Activated CD4-positive, alpha-beta memory T cell treated with anti-CD3 and anti-CD28 coated beads, Interleukin-2, amount 10 ng/mL, durations not matched to agents 7 days and 5 days (primary cell): ENCODE measurements at regions not wholly inside any gene's neighbourhood (a gene's known extent, or its start where the extent isn't known, plus 50 kb on each side); places are given as distances from the start of the nearest gene placed in this dataset.
"Not testable (repeated sequence)": the region's sequence is repeated elsewhere in the genome, so short reads cannot be mapped to it uniquely, and the experiment has no call there.

Experiments
- CTCF ChIA-PET: fragments of 350-600 bp; sonication (Branson Sonifier 250); formaldehyde crosslinking; loops from one replicate; lab custom pipeline; 2021; ENCODE audit warnings: antibody characterized with exemption, inconsistent platforms; lab: Charles Lee
- POLR2A ChIA-PET: fragments of 350-600 bp; sonication (Branson Sonifier 250); formaldehyde crosslinking; loops from one replicate; lab custom pipeline; 2021; ENCODE audit warnings: antibody characterized with exemption; lab: Charles Lee
- DNase-seq: peaks from one replicate; pipeline ENCODE4 v3.0.0-alpha.2; 2020
- H3K27ac Mint-ChIP-seq: one replicate; pipeline ENCODE4 v1.8.0; 2021; ENCODE audit warnings: mild to moderate bottlenecking, mixed read lengths
- H3K27me3 Mint-ChIP-seq: one replicate; pipeline ENCODE4 v1.8.0; 2021; ENCODE audit warnings: mixed read lengths
- H3K36me3 Mint-ChIP-seq: one replicate; pipeline ENCODE4 v1.8.0; 2021; ENCODE audit warnings: low read depth, mixed read lengths
- H3K4me1 Mint-ChIP-seq: one replicate; pipeline ENCODE4 v1.8.0; 2021; ENCODE audit warnings: mixed read lengths
- H3K4me3 Mint-ChIP-seq: one replicate; pipeline ENCODE4 v1.8.0; 2021; ENCODE audit warnings: mild to moderate bottlenecking, mixed read lengths
- H3K9me3 Mint-ChIP-seq: one replicate; pipeline ENCODE4 v1.8.0; 2021; ENCODE audit warnings: mixed read lengths

DNA sequence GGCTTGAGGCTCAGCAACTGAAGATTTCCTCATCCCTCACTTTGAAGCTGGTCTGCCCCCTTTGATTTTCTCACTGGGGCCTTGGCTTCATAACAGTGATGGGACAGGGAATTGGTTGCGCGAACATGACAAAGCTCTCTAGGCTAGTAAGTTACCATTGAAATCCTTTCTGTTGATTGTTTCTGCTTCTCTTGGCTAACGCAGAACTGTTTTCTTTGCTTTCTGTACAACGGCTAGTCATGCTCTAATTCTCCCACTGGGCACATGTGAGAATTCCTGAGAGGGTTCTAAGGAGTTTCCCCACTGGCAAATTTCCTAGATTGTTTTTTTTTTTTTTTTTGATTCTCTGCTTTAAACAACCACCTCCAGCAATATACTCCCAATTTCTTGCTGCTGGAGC, 738.6 kb downstream of the PCDH7 start:
- no peak for DNase-seq
- POLR2A ChIA-PET = no interaction called here

DNA sequence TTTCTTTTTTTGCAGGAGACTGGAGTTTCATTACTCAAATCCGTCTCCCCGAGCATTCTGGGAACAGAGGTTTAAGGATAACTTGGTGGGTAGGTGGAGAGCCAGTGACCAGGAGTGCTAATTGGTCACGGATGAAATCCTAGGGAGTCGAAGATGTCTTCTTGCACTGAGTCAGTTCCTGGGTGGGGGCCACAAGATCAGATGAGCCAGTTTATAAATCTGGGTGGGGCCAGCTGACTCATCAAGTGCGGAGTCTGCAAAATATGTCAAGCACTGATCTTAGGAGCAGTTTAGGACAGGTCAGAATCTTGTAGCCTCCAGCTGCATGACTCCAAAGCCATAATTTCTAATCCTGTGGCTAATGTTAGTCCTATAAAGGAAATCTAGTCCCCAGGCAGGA, 741.3 kb downstream of the PCDH7 start:
- no peaks in the 10 kb centered on the region for H3K27me3 Mint-ChIP-seq
- H3K9me3 Mint-ChIP-seq = peaks cover 8% of the 10 kb centered on the region
- H3K36me3 Mint-ChIP-seq = no peaks in the 10 kb centered on the region
- POLR2A ChIA-PET = no interaction called here
- no peak for DNase-seq
- CTCF ChIA-PET = no interaction called here
- H3K27ac Mint-ChIP-seq = no peak overlapping the region
- no peak overlapping the region for H3K4me3 Mint-ChIP-seq
- H3K4me1 Mint-ChIP-seq = no peaks in the 10 kb centered on the region

More for the DNA sequence above, 738.6 kb downstream of the PCDH7 start:
- H3K4me3 Mint-ChIP-seq = no peak overlapping the region
- no peaks in the 10 kb centered on the region for H3K36me3 Mint-ChIP-seq
- H3K4me1 Mint-ChIP-seq = no peaks in the 10 kb centered on the region
- peaks cover 14% of the 10 kb centered on the region for H3K9me3 Mint-ChIP-seq
- no peak overlapping the region for H3K27ac Mint-ChIP-seq
- H3K27me3 Mint-ChIP-seq = no peaks in the 10 kb centered on the region
- CTCF ChIA-PET = interaction anchor here (0.7 kb wide), 1 partner anchor 15 kb away, joined by 3 read pairs; no protein-coding TSS in a partner anchor

DNA sequence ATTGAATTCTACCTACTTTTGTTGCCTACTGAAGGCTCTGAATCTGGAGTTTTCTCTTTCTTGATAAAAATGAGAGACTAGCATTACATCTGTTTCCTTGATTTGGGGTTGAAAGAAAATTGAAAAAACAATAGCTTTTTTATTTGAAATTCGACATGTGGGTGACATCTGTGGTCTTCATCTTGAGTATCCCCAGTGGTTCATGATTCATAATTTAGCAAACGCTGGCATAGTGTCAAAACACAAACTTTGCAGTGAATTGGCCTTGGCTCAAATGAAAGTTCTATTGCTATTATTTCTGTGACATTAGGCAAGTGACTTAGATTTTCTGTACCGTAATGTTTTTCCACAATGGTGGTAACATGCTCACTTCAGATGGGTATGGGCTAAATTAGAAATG, 747.6 kb downstream of the PCDH7 start:
- Mint-ChIP-seq H3K4me1 (no peaks in the 10 kb centered on the region), H3K36me3 (no peaks in the 10 kb centered on the region), H3K27me3 (no peaks in the 10 kb centered on the region), H3K27ac (no peak overlapping the region), H3K4me3 (no peak overlapping the region), H3K9me3 (peaks cover 5% of the 10 kb centered on the region)
- no peak for DNase-seq
- CTCF ChIA-PET = no interaction called here
- POLR2A ChIA-PET = no interaction called here

DNA sequence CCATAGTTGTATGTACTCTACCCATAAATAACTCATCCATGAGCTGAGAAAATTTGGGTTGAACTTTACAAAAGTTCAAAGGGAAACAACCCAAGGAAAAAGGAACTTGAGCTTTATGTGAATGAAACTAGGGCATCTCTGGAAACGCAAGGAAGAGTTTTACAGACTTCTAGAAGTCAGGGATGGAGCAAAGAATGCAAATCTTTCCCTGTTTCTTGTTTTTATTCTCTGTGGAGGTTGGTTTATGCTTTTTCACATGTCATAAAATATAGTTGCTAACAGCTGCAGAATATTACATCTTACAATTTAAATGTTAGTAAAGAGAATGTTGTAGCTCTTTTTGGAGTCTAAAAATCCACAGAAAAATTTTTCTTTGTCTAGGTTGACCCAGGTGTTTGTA, 754.1 kb downstream of the PCDH7 start:
- H3K36me3 Mint-ChIP-seq = no peaks in the 10 kb centered on the region
- POLR2A ChIA-PET = no interaction called here

DNA sequence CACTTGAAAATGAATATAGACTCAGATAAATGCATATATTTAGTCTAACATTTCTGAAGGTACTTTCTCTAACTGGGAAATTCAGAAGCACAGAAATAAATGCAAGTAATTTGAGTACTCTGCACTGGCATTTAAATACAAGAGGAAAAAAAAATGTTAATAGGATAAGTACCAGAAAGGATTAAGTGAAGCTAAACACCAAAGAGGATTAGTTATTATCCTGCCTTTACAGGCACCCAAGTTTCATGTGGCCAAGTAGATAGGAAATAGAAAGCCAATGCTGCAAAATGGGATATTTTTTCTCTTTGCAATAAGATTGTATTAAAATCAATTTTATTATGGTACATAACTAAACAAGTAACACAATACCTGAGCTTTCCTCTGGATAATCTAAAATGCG, 762.5 kb downstream of the PCDH7 start:
- Mint-ChIP-seq H3K27me3 (no peaks in the 10 kb centered on the region), H3K4me1 (no peaks in the 10 kb centered on the region), H3K4me3 (no peak overlapping the region), H3K27ac (no peak overlapping the region), H3K36me3 (no peaks in the 10 kb centered on the region), H3K9me3 (peaks cover 6% of the 10 kb centered on the region)
- POLR2A ChIA-PET = no interaction called here
- CTCF ChIA-PET = no interaction called here
- no peak for DNase-seq

More for the DNA sequence above, 754.1 kb downstream of the PCDH7 start:
- no peak for DNase-seq
- H3K27me3 Mint-ChIP-seq = no peaks in the 10 kb centered on the region
- H3K27ac Mint-ChIP-seq = no peak overlapping the region
- no peaks in the 10 kb centered on the region for H3K4me1 Mint-ChIP-seq
- peaks cover 8% of the 10 kb centered on the region for H3K9me3 Mint-ChIP-seq
- CTCF ChIA-PET = interaction anchor here (0.6 kb wide), 1 partner anchor 15 kb away, joined by 3 read pairs; no protein-coding TSS in a partner anchor
- H3K4me3 Mint-ChIP-seq = no peak overlapping the region

DNA sequence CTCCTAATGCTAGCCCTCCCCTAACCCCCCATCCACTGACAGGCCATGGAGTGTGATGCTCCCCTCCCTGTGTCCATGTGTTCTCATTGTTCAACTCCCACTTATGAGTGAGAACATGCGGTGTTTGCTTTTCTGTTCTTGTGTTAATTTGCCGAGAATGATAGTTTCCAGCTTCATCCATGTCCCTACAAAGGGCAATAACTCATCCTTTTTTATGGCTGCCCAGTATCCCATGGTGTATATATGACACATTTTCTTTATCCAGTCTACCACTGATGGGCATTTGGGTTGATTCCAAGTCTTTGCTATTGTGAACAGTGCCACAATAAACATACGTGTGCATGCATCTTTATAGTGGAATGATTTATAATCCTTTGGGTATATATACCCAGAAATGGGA, 779.0 kb downstream of the PCDH7 start:
- H3K4me3 Mint-ChIP-seq, H3K27me3 Mint-ChIP-seq, H3K9me3 Mint-ChIP-seq, H3K27ac Mint-ChIP-seq, DNase-seq, H3K36me3 Mint-ChIP-seq, H3K4me1 Mint-ChIP-seq, POLR2A ChIA-PET, CTCF ChIA-PET: not testable (repeated sequence)

DNA sequence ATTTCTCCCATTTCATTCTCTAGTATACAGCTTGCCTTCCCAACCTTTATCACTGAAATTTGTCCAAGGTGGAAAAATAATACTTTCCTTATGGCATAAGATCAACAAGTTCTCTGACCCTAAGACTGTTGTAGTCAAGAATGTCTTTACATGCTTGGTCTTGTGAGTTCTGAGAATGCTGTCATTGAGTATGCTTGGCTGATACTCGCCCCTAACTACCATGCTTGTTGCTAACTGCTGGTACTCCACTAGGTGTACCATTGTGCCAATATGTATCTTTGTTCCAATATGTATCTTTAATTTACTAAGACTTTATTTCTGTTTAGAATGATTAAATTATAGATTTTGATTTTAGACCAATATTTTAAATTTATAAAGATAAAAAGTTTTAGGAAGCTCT, 796.4 kb downstream of the PCDH7 start:
- ChIA-PET POLR2A (no interaction called here), CTCF (no interaction called here)
- Mint-ChIP-seq H3K27me3 (no peaks in the 10 kb centered on the region), H3K4me1 (no peaks in the 10 kb centered on the region), H3K9me3 (no peaks in the 10 kb centered on the region), H3K36me3 (no peaks in the 10 kb centered on the region), H3K27ac (no peak overlapping the region), H3K4me3 (no peak overlapping the region)
- no peak for DNase-seq

DNA sequence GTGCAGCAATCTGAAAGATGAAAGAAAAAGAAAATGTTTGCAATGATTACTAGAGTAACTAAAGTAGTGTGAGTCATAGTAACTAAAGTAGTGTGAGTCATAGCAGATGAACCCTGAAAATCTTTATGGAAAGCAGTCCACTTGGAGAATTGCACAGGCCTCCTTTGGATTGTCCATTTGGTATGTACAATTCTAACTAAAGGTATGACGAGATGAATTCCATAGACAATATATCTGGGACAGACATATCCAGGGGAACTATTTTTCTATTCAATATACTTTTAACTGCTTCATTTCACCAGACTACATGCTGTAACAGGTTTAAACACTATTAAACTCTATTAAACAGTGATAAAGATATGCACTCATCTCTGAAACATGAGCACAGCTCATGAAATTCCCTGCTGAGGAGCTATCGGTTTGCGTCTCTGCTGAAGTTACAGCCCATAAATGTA, 798.7 kb downstream of the PCDH7 start:
- H3K9me3 Mint-ChIP-seq = peaks cover 3% of the 10 kb centered on the region
- H3K27me3 Mint-ChIP-seq = no peaks in the 10 kb centered on the region
- H3K27ac Mint-ChIP-seq = no peak overlapping the region
- no peaks in the 10 kb centered on the region for H3K36me3 Mint-ChIP-seq
- DNase-seq = no peak
- ChIA-PET CTCF (no interaction called here), POLR2A (no interaction called here)
- no peak overlapping the region for H3K4me3 Mint-ChIP-seq
- no peaks in the 10 kb centered on the region for H3K4me1 Mint-ChIP-seq

DNA sequence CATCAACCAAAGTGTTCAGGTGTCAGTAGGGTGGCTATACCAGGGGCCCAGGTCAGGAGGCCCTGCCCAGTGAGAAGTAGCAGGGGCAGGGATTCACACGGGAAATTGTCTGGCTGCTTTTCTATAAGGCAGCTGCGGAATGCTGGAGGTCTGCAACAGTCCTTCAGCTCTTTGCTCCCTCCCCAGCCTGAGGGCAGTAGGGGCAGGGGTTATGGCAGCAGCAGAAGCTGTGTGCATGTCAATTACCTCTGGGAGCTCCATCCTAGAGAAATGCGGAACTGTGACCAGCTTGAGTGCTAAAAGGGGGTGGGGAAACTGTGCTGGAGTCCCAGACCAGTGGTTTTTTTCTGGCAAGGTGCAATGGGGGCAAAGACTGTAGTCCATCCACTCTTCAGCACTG, 810.4 kb downstream of the PCDH7 start:
- Mint-ChIP-seq H3K36me3 (no peaks in the 10 kb centered on the region), H3K9me3 (peaks cover 12% of the 10 kb centered on the region), H3K4me1 (no peaks in the 10 kb centered on the region), H3K27me3 (no peaks in the 10 kb centered on the region), H3K27ac (no peak overlapping the region), H3K4me3 (no peak overlapping the region)
- DNase-seq = no peak
- ChIA-PET POLR2A (no interaction called here), CTCF (no interaction called here)

DNA sequence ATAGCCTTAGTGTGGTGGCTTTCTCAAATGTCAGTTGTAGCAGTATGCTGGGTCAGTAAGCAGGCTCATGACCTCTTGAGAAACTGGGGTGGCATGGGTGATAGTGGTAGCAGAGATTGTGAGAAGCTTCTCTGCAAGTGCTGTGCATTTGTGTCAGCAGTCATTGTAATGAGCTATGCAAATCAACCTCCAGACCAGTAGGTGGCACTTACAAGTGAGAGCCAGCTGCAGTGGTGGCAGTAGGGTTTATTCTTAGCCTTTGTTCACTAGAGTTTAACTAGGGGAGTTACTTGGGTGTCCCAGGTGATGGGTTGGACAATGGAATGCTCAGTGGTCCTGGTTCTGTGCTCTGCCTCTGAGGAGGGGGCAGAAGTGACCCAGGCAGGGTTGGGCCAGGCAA, 818.7 kb downstream of the PCDH7 start:
- DNase-seq = no peak
- ChIA-PET CTCF (no interaction called here), POLR2A (no interaction called here)
- Mint-ChIP-seq H3K36me3 (no peaks in the 10 kb centered on the region), H3K27ac (no peak overlapping the region), H3K9me3 (peaks cover 9% of the 10 kb centered on the region), H3K4me3 (no peak overlapping the region), H3K4me1 (no peaks in the 10 kb centered on the region), H3K27me3 (no peaks in the 10 kb centered on the region)

DNA sequence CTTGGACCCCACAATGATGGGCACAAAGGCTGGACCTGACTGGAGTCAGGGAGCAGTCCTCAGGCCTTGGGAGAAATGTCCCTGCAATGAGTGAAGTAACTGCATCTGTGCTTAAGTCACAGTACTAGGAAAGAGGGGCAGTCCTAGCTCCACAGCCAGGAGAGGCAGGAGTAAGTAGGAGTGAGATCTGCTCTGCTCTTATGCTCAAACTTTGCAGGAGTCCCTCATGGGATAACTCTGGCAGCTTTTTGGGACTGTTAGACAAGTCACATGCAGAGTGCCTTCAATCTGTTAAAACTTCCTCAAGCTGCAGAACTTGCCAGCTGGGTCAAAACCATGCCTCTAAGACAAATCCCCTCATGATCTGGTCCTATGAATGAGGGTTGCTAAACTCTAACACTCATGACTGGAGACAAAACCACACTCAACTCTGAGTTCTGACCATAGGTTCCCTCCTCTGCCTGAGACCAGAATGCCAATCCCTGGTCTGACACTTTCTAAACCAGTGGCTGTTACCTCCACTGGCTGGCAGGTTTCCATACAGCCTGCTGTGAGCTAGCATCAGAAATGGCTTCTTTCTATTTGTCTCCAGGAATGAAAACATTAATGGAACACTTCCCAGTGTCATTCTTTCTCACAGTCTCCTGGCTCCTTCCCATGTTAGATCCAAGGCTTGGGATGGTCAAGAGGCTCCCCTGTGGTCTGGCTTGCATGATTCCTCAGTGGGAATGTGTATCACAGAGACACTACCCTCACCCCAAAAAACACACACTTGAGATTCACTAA, 819.3 kb downstream of the PCDH7 start:
- Mint-ChIP-seq H3K27me3 (no peaks in the 10 kb centered on the region), H3K4me1 (no peaks in the 10 kb centered on the region), H3K27ac (no peak overlapping the region), H3K36me3 (no peaks in the 10 kb centered on the region), H3K9me3 (peaks cover 9% of the 10 kb centered on the region), H3K4me3 (no peak overlapping the region)
- ChIA-PET CTCF (no interaction called here), POLR2A (no interaction called here)
- DNase-seq = no peak

DNA sequence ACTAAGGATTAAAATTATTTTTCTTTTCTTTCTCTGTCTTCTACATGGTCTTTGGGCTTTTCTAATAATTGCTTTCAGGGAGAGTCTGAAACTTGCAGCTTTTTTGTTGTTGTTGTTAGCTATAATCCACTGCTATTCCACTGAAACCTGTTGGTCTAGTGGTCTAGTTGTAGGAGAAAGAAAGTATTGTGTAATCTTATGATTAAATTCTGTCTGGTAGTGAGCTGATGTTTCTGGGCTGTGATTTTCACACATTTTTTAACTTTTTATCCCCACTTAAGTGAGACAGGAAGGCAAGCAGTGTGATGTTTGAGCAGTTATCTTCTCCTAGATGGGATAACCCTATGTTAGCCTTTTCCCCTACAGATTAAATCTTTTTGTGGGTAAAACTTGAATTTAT, 825.2 kb downstream of the PCDH7 start:
- POLR2A ChIA-PET = no interaction called here
- H3K4me1 Mint-ChIP-seq = no peaks in the 10 kb centered on the region
- no peak overlapping the region for H3K4me3 Mint-ChIP-seq
- no peaks in the 10 kb centered on the region for H3K36me3 Mint-ChIP-seq
- DNase-seq = no peak
- H3K9me3 Mint-ChIP-seq = peaks cover 4% of the 10 kb centered on the region
- CTCF ChIA-PET = no interaction called here
- no peak overlapping the region for H3K27ac Mint-ChIP-seq
- H3K27me3 Mint-ChIP-seq = no peaks in the 10 kb centered on the region

DNA sequence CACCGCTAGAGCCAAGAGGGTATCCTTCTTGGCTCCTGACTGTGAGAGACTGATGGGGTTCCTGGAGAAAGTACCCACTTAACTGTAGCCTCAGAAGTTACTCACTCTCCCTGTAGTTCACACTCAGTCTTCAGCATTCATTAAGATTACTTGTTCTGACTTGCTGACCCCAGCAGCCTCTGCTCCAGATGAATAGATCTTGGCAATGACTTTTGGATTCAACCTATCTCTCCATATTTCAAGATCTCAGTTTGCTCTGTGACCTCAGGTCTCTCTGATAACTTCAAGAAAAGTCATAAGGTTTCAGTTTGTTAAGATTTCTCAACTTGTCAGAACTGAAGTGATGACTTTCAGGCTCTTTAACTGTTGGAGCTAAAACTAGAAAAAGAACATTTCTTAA, 825.6 kb downstream of the PCDH7 start:
- CTCF ChIA-PET = no interaction called here
- no peak for DNase-seq
- no peaks in the 10 kb centered on the region for H3K27me3 Mint-ChIP-seq
- no peaks in the 10 kb centered on the region for H3K36me3 Mint-ChIP-seq
- POLR2A ChIA-PET = no interaction called here
- H3K4me1 Mint-ChIP-seq = no peaks in the 10 kb centered on the region
- H3K4me3 Mint-ChIP-seq = no peak overlapping the region
- peaks cover 4% of the 10 kb centered on the region for H3K9me3 Mint-ChIP-seq
- no peak overlapping the region for H3K27ac Mint-ChIP-seq

DNA sequence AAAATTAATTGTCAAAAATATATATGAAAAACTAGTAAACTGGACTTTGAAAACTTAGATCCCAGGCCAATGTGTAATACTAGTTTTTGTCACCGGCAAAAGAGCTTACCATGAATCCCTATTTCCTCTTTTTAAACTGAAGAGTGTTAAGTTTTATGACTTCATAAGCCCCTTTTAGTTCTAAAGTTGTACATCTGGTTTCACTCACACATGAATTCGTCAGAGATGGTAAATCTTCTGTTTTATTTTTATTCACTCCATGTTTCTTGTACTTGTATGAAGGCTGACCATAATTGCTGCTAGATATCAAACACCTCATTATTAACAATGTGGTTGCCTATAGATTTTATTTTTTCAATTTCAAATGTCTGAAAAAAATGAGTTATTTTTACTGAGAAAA, 827.9 kb downstream of the PCDH7 start:
- peaks cover 2% of the 10 kb centered on the region for H3K9me3 Mint-ChIP-seq
- no peaks in the 10 kb centered on the region for H3K27me3 Mint-ChIP-seq
- H3K4me3 Mint-ChIP-seq = no peak overlapping the region
- no peaks in the 10 kb centered on the region for H3K36me3 Mint-ChIP-seq
- CTCF ChIA-PET = no interaction called here
- H3K27ac Mint-ChIP-seq = no peak overlapping the region
- H3K4me1 Mint-ChIP-seq = no peaks in the 10 kb centered on the region
- POLR2A ChIA-PET = no interaction called here
- no peak for DNase-seq
